HG03354 (cell line): ENCODE measurements at regions not wholly inside any gene's neighbourhood (a gene's known extent, or its start where the extent isn't known, plus 50 kb on each side); places are given as distances from the start of the nearest gene placed in this dataset.

ENCODE experiments used
- ATAC-seq: cut with Tn5 transposase; IDR thresholded peaks from one replicate; pipeline ENCODE4 v1.9.1; 2021; ENCODE audit warnings: mild to moderate bottlenecking; ENCODE audit not compliant: unreplicated experiment, poor library complexity, severe bottlenecking

DNA sequence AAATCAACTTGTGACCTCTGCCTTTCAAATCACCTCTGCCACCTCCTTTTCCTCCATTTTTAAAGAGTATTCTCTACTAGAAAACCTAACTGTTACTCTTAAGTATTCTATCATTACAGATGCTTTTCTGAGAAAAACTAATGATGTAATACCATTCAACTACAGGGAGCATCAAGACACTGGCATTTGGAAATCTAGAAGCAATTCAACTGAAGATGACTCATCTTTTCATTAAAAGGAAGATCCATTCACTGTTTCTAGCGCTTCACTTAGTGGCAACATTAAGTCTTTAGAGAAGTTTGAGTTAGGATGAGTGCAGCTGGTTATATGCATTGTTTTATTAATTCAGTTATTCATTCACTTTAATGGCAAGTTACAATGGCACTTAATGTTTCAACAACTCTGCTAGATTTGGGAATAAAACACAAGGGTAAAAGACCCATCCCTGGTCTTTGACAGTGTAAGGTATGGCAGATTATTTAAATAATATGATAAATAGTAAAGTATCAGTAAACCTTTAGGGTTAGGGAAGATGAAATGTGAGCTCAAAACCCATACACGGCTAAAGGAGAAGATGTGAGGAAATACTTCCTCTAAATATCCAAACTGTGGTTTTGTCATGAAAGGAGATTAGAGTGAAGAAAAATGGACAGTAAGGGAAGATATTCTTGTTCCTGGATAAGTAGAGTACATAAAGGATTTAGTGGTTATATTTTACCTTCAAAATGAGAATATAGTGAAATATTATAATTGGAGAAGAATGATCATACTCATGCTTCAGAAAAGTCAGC is 61.7 kb downstream of the KCNJ2 start:
- no peak for ATAC-seq

- ATAC-seq: no peak
Measured at GRCh38 chr17:70232466-70232865, 63.1 kb downstream of the KCNJ2 start.

- ATAC-seq: no peak
Measured at GRCh38 chr17:70235252-70235651, 65.9 kb downstream of the KCNJ2 start.

DNA sequence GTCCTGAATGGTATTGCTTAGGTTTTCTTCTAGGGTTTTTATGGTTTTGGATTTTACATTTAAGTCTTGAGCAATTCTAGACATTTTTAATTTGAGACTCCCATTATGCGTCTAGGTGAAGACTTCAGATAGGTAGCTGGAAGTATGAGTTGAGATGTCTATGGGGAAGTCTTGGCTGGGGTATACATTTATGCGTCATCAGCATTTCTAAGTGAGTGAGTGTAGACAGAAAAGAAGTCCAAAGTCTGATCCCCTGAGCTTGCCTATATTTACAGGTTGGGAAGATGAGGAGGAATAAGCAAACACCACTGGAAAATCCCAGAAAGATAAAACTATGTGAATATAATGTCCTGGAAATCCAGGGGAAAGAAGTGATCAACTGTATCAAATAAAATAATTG is 68.9 kb downstream of the KCNJ2 start:
- no peak for ATAC-seq

DNA sequence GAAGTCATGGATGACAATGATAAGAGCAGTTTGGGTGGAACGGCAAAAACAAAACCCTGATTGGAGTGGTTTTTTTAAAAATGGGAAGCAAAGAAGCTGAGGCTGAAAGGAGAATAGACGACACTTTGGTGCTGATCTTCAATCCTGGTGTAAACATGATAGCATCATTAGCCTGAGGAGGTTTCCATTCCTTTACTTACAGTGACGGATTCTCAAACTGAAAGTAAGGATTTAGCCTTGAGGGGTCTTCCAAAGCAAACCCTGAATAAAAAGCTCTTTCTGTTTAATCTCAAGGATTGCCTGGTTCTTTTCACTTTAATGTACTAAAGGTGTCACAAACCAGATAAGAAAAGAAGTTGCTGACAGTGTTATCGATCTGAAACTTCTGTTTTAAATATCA is 69.3 kb downstream of the KCNJ2 start:
- ATAC-seq: no peak

DNA sequence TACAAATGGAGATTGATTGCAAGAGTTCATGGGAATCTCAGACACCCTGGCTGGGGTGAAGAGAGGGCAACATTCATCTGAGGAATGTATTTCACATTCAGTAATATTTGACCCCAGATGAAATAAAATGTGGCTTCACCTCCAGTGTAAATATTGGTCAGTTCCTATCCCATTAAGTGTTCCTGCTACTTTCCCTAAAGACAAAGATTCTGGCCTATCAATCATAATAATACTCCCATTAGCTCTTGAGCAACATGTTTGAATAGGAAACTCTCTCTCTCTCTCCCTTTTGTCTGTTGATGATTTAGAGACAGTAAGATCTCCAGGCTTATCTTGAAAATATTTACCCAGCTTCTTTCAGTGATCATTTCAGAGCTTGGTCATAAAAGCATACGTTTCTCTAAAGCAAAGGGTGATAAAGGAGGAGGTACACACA is 70.1 kb downstream of the KCNJ2 start:
- no peak for ATAC-seq

DNA sequence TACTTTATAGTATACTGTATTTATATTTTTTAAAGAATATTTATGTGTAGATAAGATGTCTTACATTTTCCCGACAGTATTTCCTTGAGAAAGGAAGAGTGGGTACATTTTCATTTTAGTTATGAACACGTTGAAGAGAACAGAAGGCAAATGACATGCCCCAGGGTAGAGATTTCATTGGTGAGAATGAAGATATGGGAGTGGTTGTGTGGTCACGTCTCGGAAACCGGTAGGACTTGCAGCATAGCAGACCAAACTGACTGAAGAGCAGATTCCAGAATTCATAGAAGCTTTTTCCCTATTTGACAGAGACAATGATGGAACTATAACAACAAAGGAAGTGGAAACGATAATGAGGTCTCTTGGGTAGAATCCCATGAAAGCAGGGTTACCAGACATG is 71.7 kb downstream of the KCNJ2 start:
- ATAC-seq: no peak

- no peak for ATAC-seq
Measured at GRCh38 chr17:70242781-70243437, 73.6 kb downstream of the KCNJ2 start.

GRCh38 chr17:70251706-70252105 is 82.4 kb downstream of the KCNJ2 start:
- ATAC-seq: no peak

DNA sequence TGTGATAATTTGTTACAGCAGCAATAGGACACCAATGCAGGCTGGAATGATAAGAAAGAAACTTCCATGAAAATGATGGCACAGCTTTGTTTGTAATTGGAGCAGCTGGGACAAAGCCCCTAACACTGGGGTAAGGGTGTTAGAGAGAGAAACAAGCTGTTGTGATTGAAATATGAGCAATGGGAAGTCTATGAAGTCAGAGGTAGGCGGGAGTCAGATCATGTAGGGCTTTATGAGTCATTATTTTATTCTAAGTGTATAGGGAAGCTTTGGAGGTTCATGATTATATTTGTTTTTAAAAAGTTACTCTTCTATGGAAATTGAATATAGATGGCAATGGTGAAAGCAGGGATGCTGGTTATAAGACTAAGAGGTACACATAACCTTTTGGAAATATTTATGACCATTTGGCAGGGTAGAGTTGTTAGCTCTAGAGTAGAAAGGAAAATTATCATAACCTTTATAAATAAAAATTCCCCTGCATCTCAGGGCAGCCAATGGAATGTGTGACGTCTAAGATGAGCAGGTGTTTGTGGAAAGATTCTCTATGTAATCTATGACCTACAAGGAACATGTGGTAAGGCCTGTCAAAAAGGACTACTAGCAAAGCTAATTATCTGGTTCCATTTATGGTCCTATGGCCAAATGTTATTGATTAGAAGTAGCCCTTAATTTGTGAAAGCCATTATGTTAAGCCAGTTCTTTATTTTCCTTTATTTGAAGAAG is 85.6 kb downstream of the KCNJ2 start:
- ATAC-seq: no peak

DNA sequence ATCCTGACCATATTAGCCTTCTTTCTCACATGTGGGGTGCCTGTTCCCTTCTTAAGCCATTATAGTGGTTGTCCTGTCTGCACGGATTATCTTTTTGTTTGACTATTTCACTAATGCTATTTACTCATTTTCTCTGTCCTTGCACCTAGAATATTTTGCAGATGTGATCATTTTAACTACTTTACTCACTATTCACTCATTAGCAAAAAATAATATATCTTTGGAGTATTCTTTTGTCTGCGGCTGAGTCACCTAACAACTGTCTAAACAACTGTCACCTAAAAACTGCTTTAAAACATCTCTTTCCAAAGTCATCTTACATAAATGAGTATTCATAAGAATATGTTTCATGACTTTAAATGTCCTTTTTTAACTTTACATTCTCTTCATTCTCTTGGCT is 87.4 kb downstream of the KCNJ2 start:
- ATAC-seq: no peak

DNA sequence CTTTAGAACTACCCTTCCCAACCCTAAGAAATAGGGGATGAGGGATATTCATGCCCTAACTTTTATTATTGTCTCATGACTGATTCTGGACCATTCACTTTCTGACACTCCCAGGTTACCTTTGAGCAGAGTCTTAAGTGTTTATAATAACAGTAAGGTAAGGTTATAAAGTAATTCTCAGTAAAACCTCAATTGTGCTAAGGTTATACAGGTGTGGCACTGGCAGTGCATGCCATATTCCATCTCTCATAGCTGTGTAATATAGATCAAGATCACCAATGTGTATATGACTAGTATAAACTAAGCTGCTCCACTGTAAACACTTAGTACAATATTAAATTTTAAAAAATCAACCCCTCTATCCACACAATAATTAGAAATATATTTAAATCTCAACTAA is 89.1 kb downstream of the KCNJ2 start:
- no peak for ATAC-seq

- no peak for ATAC-seq
Measured at GRCh38 chr17:70259400-70259799, 90.1 kb downstream of the KCNJ2 start.

GRCh38 chr17:70261170-70261569 is 91.8 kb downstream of the KCNJ2 start:
- no peak for ATAC-seq

GRCh38 chr17:70265471-70265870 is 96.1 kb downstream of the KCNJ2 start:
- no peak for ATAC-seq

DNA sequence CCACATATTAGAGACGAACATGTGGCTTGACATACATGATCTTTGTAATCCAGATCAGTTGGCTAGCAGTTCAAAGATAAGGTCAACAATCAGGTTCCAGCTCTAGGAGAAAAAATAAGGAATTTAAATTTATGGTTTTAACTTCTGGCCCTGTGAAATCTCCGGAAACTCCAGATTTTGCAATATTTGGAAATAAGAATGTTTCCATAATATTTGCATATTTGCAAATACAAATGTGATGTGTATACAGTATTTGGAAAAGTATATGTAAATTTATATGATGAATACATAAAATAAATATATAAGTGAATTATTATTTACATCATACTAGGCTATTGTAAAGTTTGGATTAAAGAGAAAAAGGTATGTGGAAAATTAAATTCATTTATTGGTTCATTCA is 97.1 kb downstream of the KCNJ2 start:
- no peak for ATAC-seq

GRCh38 chr17:70268383-70268782 is 99.1 kb downstream of the KCNJ2 start:
- no peak for ATAC-seq

GRCh38 chr17:70270554-70270953 is 101.2 kb downstream of the KCNJ2 start:
- ATAC-seq: no peak

GRCh38 chr17:70271200-70271599 is 101.9 kb downstream of the KCNJ2 start:
- ATAC-seq: no peak

- ATAC-seq: no peak
Measured at GRCh38 chr17:70271672-70272071, 102.3 kb downstream of the KCNJ2 start.

DNA sequence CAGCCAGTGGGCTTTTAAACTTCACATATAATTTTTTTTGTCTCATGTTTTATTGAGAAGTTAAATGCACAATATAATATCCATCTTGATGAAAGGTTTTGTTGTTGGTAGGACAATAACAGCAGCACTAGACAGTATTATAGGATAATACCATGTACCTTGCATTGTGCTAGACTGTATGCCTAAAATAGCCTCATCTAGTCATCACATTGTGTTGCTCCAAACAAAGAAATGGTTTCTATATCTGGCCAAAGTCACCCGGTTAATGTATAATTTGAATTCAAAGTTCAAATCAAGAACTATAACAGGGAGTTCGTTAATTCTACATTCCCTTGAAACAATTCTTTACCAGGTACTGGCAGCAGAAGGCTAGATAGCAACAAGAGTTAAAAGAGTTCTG is 104.9 kb downstream of the KCNJ2 start:
- ATAC-seq: no peak
